Type B pancreatic cell (in vitro differentiated cells): ENCODE measurements at regions not wholly inside any gene's neighbourhood (a gene's known extent, or its start where the extent isn't known, plus 50 kb on each side); places are given as distances from the start of the nearest gene placed in this dataset.

ENCODE experiments used
- DNase-seq: peaks from one replicate; pipeline ENCODE4 v3.0.0; 2021; ENCODE audit warnings: mixed read lengths; ENCODE audit not compliant: unreplicated experiment; ENCODE audit errors: extremely low spot score
- H3K27ac Mint-ChIP-seq: 2 replicates; pipeline ENCODE4 v1.8.0; 2021; ENCODE audit warnings: mild to moderate bottlenecking, mixed read lengths
- H3K27me3 Mint-ChIP-seq: 2 replicates; pipeline ENCODE4 v1.8.0; 2021; ENCODE audit warnings: mixed read lengths
- H3K36me3 Mint-ChIP-seq: 2 replicates; pipeline ENCODE4 v1.8.0; 2021; ENCODE audit warnings: mixed read lengths
- H3K4me1 Mint-ChIP-seq: one replicate; pipeline ENCODE4 v1.8.0; 2021; ENCODE audit warnings: mixed read lengths; ENCODE audit not compliant: unreplicated experiment
- H3K4me3 Mint-ChIP-seq: 2 replicates; pipeline ENCODE4 v1.8.0; 2021; ENCODE audit warnings: mild to moderate bottlenecking, mixed read lengths
- H3K9me3 Mint-ChIP-seq: 2 replicates; pipeline ENCODE4 v1.8.0; 2021; ENCODE audit warnings: mixed read lengths
- CTCF ChIP-seq: fragments of 200-600 bp; sonication (generic); conservative IDR thresholded peaks from 2 replicates; pipeline ENCODE4 v1.5.0; 2021; ENCODE audit warnings: antibody characterized with exemption, mild to moderate bottlenecking

- H3K27ac Mint-ChIP-seq: peak overlapping the region; percentile 63
- H3K27me3 Mint-ChIP-seq: no peaks in the 10 kb centered on the region
Measured at GRCh38 chr20:17808782-17809181, 109.0 kb downstream of the BANF2 start.

GRCh38 chr20:17808357-17808756 is 108.6 kb downstream of the BANF2 start:
- no peak for DNase-seq
- no peaks in the 10 kb centered on the region for H3K36me3 Mint-ChIP-seq
- no peaks in the 10 kb centered on the region for H3K9me3 Mint-ChIP-seq
- H3K4me3 Mint-ChIP-seq: peak overlapping the region; percentile 51
- peaks cover 24% of the 10 kb centered on the region for H3K4me1 Mint-ChIP-seq
- H3K27me3 Mint-ChIP-seq: no peaks in the 10 kb centered on the region
- no peak for TF ChIP-seq CTCF
- peak overlapping the region; percentile 63 for H3K27ac Mint-ChIP-seq

More at GRCh38 chr20:17808782-17809181, 109.0 kb downstream of the BANF2 start:
- Mint-ChIP-seq H3K36me3 (no peaks in the 10 kb centered on the region), H3K4me1 (peaks cover 24% of the 10 kb centered on the region), H3K9me3 (no peaks in the 10 kb centered on the region), H3K4me3 (peak overlapping the region; percentile 51)
- no peak for TF ChIP-seq CTCF
- no peak for DNase-seq

- Mint-ChIP-seq H3K36me3 (no peaks in the 10 kb centered on the region), H3K4me3 (no peak overlapping the region), H3K4me1 (peaks cover 24% of the 10 kb centered on the region), H3K27ac (no peak overlapping the region), H3K9me3 (no peaks in the 10 kb centered on the region), H3K27me3 (no peaks in the 10 kb centered on the region)
- DNase-seq: no peak
- no peak for TF ChIP-seq CTCF
Measured at GRCh38 chr20:17807651-17808050, 107.9 kb downstream of the BANF2 start.

GRCh38 chr20:17806739-17807441 is 107.1 kb downstream of the BANF2 start:
- Mint-ChIP-seq H3K4me1 (peaks cover 24% of the 10 kb centered on the region), H3K27me3 (no peaks in the 10 kb centered on the region), H3K9me3 (no peaks in the 10 kb centered on the region), H3K4me3 (no peak overlapping the region), H3K36me3 (no peaks in the 10 kb centered on the region), H3K27ac (peak overlapping the region; percentile 24)
- DNase-seq: no peak
- no peak for TF ChIP-seq CTCF

- no peak for DNase-seq
- Mint-ChIP-seq H3K27me3 (no peaks in the 10 kb centered on the region), H3K27ac (peak overlapping the region; percentile 24), H3K9me3 (peaks cover 5% of the 10 kb centered on the region), H3K4me1 (peaks cover 24% of the 10 kb centered on the region), H3K36me3 (no peaks in the 10 kb centered on the region), H3K4me3 (peak overlapping the region; percentile 17)
- no peak for TF ChIP-seq CTCF
Measured at GRCh38 chr20:17806107-17806506, 106.3 kb downstream of the BANF2 start.

GRCh38 chr20:17803765-17804164 is 104.0 kb downstream of the BANF2 start:
- no peak overlapping the region for H3K4me3 Mint-ChIP-seq
- DNase-seq: no peak
- TF ChIP-seq CTCF: no peak
- no peaks in the 10 kb centered on the region for H3K36me3 Mint-ChIP-seq
- peaks cover 10% of the 10 kb centered on the region for H3K9me3 Mint-ChIP-seq
- peaks cover 15% of the 10 kb centered on the region for H3K4me1 Mint-ChIP-seq
- H3K27ac Mint-ChIP-seq: no peak overlapping the region
- no peaks in the 10 kb centered on the region for H3K27me3 Mint-ChIP-seq
